GM12878 (cell line): ENCODE measurements at regions not wholly inside any gene's neighbourhood (a gene's known extent, or its start where the extent isn't known, plus 50 kb on each side); places are given as distances from the start of the nearest gene placed in this dataset.

Experiments used
- ATAC-seq: fragments of 200-7000 bp; cut with Tn5 transposase; 3 replicates; pipeline ENCODE4 v1.9.1; 2020; ENCODE audit warnings: mild to moderate bottlenecking, moderate library complexity
- BruUV-seq: library from RNA; stranded (reverse); fragments of 400-500 nt; replicated peaks from 2 replicates; lab custom pipeline; 2021; lab: Mats Ljungman, UMichigan
- CTCF ChIA-PET: fragments of 300-600 bp; sonication (Branson Sonifier 250); formaldehyde crosslinking; extraction: SDS; loops from one replicate; lab custom pipeline; 2021; ENCODE audit warnings: inconsistent platforms; lab: Yijun Ruan, JAX
- POLR2A ChIA-PET: fragments of 350-600 bp; formaldehyde crosslinking; extraction: SDS; loops from one replicate; lab custom pipeline; 2021; ENCODE audit warnings: inconsistent platforms; lab: Charles Lee
- RAD21 ChIA-PET: fragments of 300-600 bp; sonication (Branson Sonifier 250); formaldehyde crosslinking; loops from one replicate; lab custom pipeline; 2023; ENCODE audit warnings: antibody characterized with exemption; ENCODE audit not compliant: unreplicated experiment; lab: Charles Lee
- SMC1A ChIA-PET: fragments of 300-600 bp; sonication (Branson Sonifier 250); formaldehyde crosslinking; loops from one replicate; lab custom pipeline; 2023; ENCODE audit not compliant: unreplicated experiment, uncharacterized antibody; lab: Charles Lee
- DNase-seq: peaks from one replicate; pipeline ENCODE4 v3.0.0-alpha.2; 2011; ENCODE audit warnings: low read depth, low spot score
- FAIRE-seq: peaks from 3 replicates; lab custom pipeline; 2011; peaks lifted over from hg19 to GRCh38; lab: Jason Lieb, UNC
- H2AFZ ChIP-seq: 2 replicates; pipeline ENCODE4 v1.6.0; 2011; ENCODE audit warnings: low read depth, low read length, control low read depth; ENCODE audit not compliant: control insufficient read depth
- H3K27ac ChIP-seq: 2 replicates; pipeline ENCODE4 v1.5.1; 2011; ENCODE audit warnings: control low read depth; ENCODE audit not compliant: control insufficient read depth, insufficient read depth
- H3K27me3 ChIP-seq, 2 experiments: replicated peaks in 1 of 2; 2 replicates each; pipeline versions ENCODE4 v1.6.0 to v1.6.1; 2011; ENCODE audit warnings: low read length in 1 of 2; ENCODE audit not compliant: control insufficient read depth in 2 of 2, insufficient read depth in 2 of 2
- H3K36me3 ChIP-seq, 2 experiments: 2 replicates each; pipeline ENCODE4 v1.5.1; 2011; ENCODE audit warnings: low read length in 1 of 2; ENCODE audit not compliant: control insufficient read depth in 2 of 2, insufficient read depth in 2 of 2
- H3K4me1 ChIP-seq: 2 replicates; pipeline ENCODE4 v1.6.1; 2011; ENCODE audit warnings: mild to moderate bottlenecking, low read length, moderate library complexity, mixed read lengths; ENCODE audit not compliant: control insufficient read depth, insufficient read depth
- H3K4me2 ChIP-seq: 2 replicates; pipeline ENCODE4 v1.6.0; 2011; ENCODE audit warnings: control low read depth; ENCODE audit not compliant: control insufficient read depth, insufficient read depth
- H3K4me3 ChIP-seq: fragments of 200-600 bp; sonication (generic); 2 replicates; pipeline ENCODE4 v1.5.1; 2016
- H3K79me2 ChIP-seq: 2 replicates; pipeline ENCODE4 v1.6.0; 2011; ENCODE audit warnings: low read length; ENCODE audit not compliant: control insufficient read depth, insufficient read depth
- H3K9ac ChIP-seq: 2 replicates; pipeline ENCODE4 v1.8.0; 2011; ENCODE audit warnings: low read length, control low read depth, mixed read lengths; ENCODE audit not compliant: control insufficient read depth, insufficient read depth
- H3K9me3 ChIP-seq: replicated peaks from 3 replicates; pipeline ENCODE4 v1.5.1; 2011; ENCODE audit warnings: mild to moderate bottlenecking, low read length; ENCODE audit not compliant: control insufficient read depth, insufficient read depth
- H4K20me1 ChIP-seq: 2 replicates; pipeline ENCODE4 v1.6.0; 2011; ENCODE audit not compliant: control insufficient read depth, insufficient read depth
- CBX3 ChIP-seq: fragments of 200-600 bp; sonication (generic); IDR thresholded peaks from 2 replicates; pipeline ENCODE4 v1.6.1; 2016; ENCODE audit warnings: low read depth, borderline replicate concordance
- CHD4 ChIP-seq: fragments of 200-600 bp; sonication (generic); IDR thresholded peaks from 2 replicates; pipeline ENCODE4 v1.6.1; 2016; ENCODE audit warnings: mild to moderate bottlenecking
- DPF2 ChIP-seq: fragments of 450-650 bp; IDR thresholded peaks from 2 replicates; pipeline ENCODE4 v1.6.1; 2017; ENCODE audit warnings: mild to moderate bottlenecking
- FOS ChIP-seq: IDR thresholded peaks from 3 replicates; pipeline ENCODE4 v1.6.1; 2011; ENCODE audit warnings: borderline replicate concordance; ENCODE audit not compliant: insufficient read length; ENCODE audit errors: extremely low read depth
- FOXM1 ChIP-seq: IDR thresholded peaks from 2 replicates; pipeline ENCODE4 v1.6.1; 2012; ENCODE audit warnings: low read depth, mild to moderate bottlenecking, inconsistent platforms, low read length, moderate library complexity
- GABPA ChIP-seq: IDR thresholded peaks from 2 replicates; pipeline ENCODE4 v1.6.1; 2014; ENCODE audit warnings: antibody characterized with exemption, low read depth, mild to moderate bottlenecking, inconsistent platforms
- NFYA ChIP-seq: IDR thresholded peaks from 2 replicates; pipeline ENCODE4 v1.6.1; 2011; ENCODE audit warnings: low read depth, mild to moderate bottlenecking, low read length, improper control_type of control experiment, borderline replicate concordance
- POU2F2 ChIP-seq: IDR thresholded peaks from 3 replicates; pipeline ENCODE4 v1.6.1; 2011; ENCODE audit warnings: low read depth, mild to moderate bottlenecking, low read length, borderline replicate concordance
- SRF ChIP-seq, 2 experiments: IDR thresholded peaks; 2 replicates each; pipeline ENCODE4 v1.6.1; 2011; ENCODE audit warnings: low read depth in 2 of 2, low read length in 2 of 2, mild to moderate bottlenecking in 1 of 2, moderate library complexity in 1 of 2
- WGBS: methylation state at CpG from one replicate; pipeline ENCODE4 v1.1.6; 2016; ENCODE audit warnings: low lambda C conversion rate; ENCODE audit not compliant: insufficient replicate concordance, insufficient coverage; ENCODE audit errors: missing lambda C conversion rate; 5-methylcytosine and 5-hydroxymethylcytosine counted together
- in situ Hi-C: fragments of 300-500 bp; cut with MboI; formaldehyde crosslinking; loops from 9 replicates; pipeline ENCODE4 v1.14.3; 2018; ENCODE audit warnings: mixed read lengths
- intact Hi-C: fragments of 100-400 bp; cut with micrococcal nuclease; formaldehyde crosslinking; loops from one replicate; pipeline ENCODE4 v1.14.2; 2022; ENCODE audit not compliant: unreplicated experiment
- TF ChIP-seq, protein P1 (sequence below): fragments of 450-650 bp; IDR thresholded peaks from 2 replicates; pipeline ENCODE4 v1.6.1; 2017; ENCODE audit warnings: mild to moderate bottlenecking, moderate library complexity
- TF ChIP-seq, protein P2 (sequence below): IDR thresholded peaks from 2 replicates; pipeline ENCODE4 v1.6.1; 2011; ENCODE audit warnings: low read depth, low read length, improper control_type of control experiment, borderline replicate concordance

DNA sequence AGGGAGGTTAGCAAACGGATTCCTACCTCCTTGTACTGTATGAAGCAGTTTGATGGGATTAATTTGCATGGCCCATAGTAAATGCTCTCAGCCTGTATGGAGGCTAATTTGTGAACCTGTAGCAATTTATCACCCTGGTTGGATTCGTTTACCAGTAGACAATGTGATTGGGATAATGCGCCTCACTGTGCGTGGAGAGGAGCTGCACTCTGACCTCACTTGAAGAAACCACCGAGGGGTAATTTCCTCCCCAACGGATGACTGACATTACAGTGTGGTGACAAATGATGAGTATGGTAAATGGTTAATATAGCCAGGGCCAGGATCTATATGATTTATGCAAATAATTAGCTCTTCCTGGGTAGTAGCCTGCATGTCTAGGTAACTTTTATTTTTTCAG, 479.1 kb upstream of the RBFOX1 start (continued):
- TF ChIP-seq, protein P1, sequence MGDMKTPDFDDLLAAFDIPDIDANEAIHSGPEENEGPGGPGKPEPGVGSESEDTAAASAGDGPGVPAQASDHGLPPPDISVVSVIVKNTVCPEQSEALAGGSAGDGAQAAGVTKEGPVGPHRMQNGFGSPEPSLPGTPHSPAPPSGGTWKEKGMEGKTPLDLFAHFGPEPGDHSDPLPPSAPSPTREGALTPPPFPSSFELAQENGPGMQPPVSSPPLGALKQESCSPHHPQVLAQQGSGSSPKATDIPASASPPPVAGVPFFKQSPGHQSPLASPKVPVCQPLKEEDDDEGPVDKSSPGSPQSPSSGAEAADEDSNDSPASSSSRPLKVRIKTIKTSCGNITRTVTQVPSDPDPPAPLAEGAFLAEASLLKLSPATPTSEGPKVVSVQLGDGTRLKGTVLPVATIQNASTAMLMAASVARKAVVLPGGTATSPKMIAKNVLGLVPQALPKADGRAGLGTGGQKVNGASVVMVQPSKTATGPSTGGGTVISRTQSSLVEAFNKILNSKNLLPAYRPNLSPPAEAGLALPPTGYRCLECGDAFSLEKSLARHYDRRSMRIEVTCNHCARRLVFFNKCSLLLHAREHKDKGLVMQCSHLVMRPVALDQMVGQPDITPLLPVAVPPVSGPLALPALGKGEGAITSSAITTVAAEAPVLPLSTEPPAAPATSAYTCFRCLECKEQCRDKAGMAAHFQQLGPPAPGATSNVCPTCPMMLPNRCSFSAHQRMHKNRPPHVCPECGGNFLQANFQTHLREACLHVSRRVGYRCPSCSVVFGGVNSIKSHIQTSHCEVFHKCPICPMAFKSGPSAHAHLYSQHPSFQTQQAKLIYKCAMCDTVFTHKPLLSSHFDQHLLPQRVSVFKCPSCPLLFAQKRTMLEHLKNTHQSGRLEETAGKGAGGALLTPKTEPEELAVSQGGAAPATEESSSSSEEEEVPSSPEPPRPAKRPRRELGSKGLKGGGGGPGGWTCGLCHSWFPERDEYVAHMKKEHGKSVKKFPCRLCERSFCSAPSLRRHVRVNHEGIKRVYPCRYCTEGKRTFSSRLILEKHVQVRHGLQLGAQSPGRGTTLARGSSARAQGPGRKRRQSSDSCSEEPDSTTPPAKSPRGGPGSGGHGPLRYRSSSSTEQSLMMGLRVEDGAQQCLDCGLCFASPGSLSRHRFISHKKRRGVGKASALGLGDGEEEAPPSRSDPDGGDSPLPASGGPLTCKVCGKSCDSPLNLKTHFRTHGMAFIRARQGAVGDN = no peak
- TF ChIP-seq FOXM1 = no peak
- TF ChIP-seq SRF (IDR thresholded peaks at IDR 0.05; ENCODE audit: low read depth in 2 of 2, low read length in 2 of 2) = no peak
- no peak for TF ChIP-seq DPF2
- TF ChIP-seq, all 136 proteins: peak for 0

DNA sequence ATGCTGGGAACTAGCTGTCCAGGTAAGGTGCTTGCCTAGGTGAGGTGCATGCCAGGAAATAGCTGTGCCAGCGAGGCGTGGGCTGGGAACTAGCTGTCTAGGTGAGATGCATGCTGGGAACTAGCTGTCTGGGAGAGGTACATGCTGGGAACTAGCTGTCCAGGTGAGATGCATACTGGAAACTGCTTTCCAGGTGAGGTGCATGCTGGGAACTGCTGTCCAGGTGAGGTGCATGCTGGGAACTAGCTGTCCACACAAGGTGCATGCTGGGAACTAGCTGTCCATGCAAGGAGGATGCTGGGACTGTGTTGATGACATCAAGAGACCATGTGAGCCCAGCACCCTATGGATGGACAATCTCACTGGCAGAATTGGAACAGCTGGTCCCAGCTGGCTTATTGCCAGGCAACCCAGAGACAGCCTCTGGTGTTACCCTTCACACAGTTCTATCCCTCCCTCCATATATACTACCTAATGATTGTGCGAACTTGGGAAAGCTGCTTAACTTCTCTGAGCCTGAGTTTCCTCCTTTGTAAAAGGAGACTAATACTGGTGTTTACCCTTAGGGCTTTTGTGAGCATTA, 479.9 kb upstream of the RBFOX1 start:
- intact Hi-C loops (no loop called here), in situ Hi-C loops (no loop called here)
- Histone ChIP-seq H4K20me1 (no peaks in the 10 kb centered on the region), H3K27ac (no peak overlapping the region), H3K4me3 (no peak overlapping the region), H2AFZ (no peak overlapping the region), H3K9ac (no peak overlapping the region), H3K9me3 (no peaks in the 10 kb centered on the region), H3K79me2 (no peaks in the 10 kb centered on the region), H3K36me3 (no peaks in the 10 kb centered on the region), H3K4me1 (no peaks in the 10 kb centered on the region), H3K4me2 (no peak overlapping the region), H3K27me3 (no peaks in the 10 kb centered on the region)
- TF ChIP-seq, protein P2, sequence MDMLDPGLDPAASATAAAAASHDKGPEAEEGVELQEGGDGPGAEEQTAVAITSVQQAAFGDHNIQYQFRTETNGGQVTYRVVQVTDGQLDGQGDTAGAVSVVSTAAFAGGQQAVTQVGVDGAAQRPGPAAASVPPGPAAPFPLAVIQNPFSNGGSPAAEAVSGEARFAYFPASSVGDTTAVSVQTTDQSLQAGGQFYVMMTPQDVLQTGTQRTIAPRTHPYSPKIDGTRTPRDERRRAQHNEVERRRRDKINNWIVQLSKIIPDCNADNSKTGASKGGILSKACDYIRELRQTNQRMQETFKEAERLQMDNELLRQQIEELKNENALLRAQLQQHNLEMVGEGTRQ = no peak
- TF ChIP-seq FOS (no peak), CHD4 (no peak), NFYA (no peak), CBX3 (no peak), POU2F2 (no peak), FOXM1 (no peak), GABPA (no peak)
- WGBS = 58% methylated on average over 3 of the region's 3 CpGs
- BruUV-seq = no TSS peak
- no peak for FAIRE-seq
- no peak for DNase-seq
- ChIA-PET SMC1A (no interaction called here), RAD21 (no interaction called here), POLR2A (no interaction called here), CTCF (no interaction called here)
- ATAC-seq = no peak
